Ishikawa (cell line): ENCODE measurements at regions not wholly inside any gene's neighbourhood (a gene's known extent, or its start where the extent isn't known, plus 50 kb on each side); places are given as distances from the start of the nearest gene placed in this dataset.

Experiments
- CEBPB ChIP-seq: IDR thresholded peaks from 2 replicates; pipeline ENCODE4 v1.6.1; 2012
- CREB1 ChIP-seq: IDR thresholded peaks from 2 replicates; pipeline ENCODE4 v1.6.1; 2012; ENCODE audit warnings: low read depth
- EGR1 ChIP-seq: IDR thresholded peaks from 2 replicates; pipeline ENCODE4 v1.6.1; 2012
- EP300 ChIP-seq: IDR thresholded peaks from 2 replicates; pipeline ENCODE4 v1.6.1; 2012; ENCODE audit warnings: borderline replicate concordance
- FOXM1 ChIP-seq: IDR thresholded peaks from 2 replicates; pipeline ENCODE4 v1.6.1; 2012; ENCODE audit warnings: low read depth, borderline replicate concordance
- NFIC ChIP-seq: IDR thresholded peaks from 2 replicates; pipeline ENCODE4 v1.6.1; 2012
- RAD21 ChIP-seq: IDR thresholded peaks from 2 replicates; pipeline ENCODE4 v1.6.1; 2012; ENCODE audit warnings: low read depth
- TAF1 ChIP-seq: IDR thresholded peaks from 2 replicates; pipeline ENCODE4 v1.6.1; 2012; ENCODE audit warnings: low read depth, mild to moderate bottlenecking
- TCF12 ChIP-seq: IDR thresholded peaks from 2 replicates; pipeline ENCODE4 v1.6.1; 2012; ENCODE audit warnings: low read depth
- TEAD4 ChIP-seq: IDR thresholded peaks from 2 replicates; pipeline ENCODE4 v1.6.1; 2012
- YY1 ChIP-seq: IDR thresholded peaks from 2 replicates; pipeline ENCODE4 v1.6.1; 2012; ENCODE audit warnings: low read depth
- ZBTB7A ChIP-seq: IDR thresholded peaks from 2 replicates; pipeline ENCODE4 v1.6.1; 2012; ENCODE audit warnings: low read depth
- TF ChIP-seq, protein P1 (sequence below): IDR thresholded peaks from 2 replicates; pipeline ENCODE4 v1.6.1; 2012
- TF ChIP-seq, protein P2 (sequence below): IDR thresholded peaks from 2 replicates; pipeline ENCODE4 v1.6.1; 2012; ENCODE audit warnings: low read depth, mild to moderate bottlenecking
- TF ChIP-seq, protein P3 (sequence below): IDR thresholded peaks from 2 replicates; pipeline ENCODE4 v1.6.1; 2012

DNA sequence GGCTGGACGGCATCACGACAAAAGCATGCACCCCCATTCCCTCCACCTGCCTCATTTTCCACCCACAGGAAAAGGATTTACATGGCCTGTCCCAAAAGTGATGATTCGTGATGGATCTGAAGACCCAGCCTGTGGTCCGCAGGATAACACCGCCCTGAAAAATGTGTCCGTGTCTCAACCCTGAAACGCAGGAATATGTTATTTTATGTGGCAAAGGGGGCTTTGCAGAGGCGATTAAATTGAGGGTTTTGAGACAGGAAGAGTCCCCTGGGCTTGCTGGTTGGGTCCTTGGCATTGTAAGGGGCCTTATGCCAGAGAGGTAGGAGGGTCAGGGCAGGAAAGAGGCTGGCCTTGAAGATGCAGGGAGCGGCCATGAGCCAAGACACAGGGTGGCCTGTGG, 80.2 kb upstream of the PPP2R2D start:
- TF ChIP-seq, protein P1, sequence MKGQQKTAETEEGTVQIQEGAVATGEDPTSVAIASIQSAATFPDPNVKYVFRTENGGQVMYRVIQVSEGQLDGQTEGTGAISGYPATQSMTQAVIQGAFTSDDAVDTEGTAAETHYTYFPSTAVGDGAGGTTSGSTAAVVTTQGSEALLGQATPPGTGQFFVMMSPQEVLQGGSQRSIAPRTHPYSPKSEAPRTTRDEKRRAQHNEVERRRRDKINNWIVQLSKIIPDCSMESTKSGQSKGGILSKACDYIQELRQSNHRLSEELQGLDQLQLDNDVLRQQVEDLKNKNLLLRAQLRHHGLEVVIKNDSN, result no peak
- TF ChIP-seq NFIC (no peak), RAD21 (no peak), CEBPB (no peak), TAF1 (no peak), YY1 (no peak), ZBTB7A (no peak), CREB1 (no peak), TCF12 (no peak), EP300 (no peak), FOXM1 (no peak), TEAD4 (no peak), EGR1 (no peak)
- TF ChIP-seq, protein P2, sequence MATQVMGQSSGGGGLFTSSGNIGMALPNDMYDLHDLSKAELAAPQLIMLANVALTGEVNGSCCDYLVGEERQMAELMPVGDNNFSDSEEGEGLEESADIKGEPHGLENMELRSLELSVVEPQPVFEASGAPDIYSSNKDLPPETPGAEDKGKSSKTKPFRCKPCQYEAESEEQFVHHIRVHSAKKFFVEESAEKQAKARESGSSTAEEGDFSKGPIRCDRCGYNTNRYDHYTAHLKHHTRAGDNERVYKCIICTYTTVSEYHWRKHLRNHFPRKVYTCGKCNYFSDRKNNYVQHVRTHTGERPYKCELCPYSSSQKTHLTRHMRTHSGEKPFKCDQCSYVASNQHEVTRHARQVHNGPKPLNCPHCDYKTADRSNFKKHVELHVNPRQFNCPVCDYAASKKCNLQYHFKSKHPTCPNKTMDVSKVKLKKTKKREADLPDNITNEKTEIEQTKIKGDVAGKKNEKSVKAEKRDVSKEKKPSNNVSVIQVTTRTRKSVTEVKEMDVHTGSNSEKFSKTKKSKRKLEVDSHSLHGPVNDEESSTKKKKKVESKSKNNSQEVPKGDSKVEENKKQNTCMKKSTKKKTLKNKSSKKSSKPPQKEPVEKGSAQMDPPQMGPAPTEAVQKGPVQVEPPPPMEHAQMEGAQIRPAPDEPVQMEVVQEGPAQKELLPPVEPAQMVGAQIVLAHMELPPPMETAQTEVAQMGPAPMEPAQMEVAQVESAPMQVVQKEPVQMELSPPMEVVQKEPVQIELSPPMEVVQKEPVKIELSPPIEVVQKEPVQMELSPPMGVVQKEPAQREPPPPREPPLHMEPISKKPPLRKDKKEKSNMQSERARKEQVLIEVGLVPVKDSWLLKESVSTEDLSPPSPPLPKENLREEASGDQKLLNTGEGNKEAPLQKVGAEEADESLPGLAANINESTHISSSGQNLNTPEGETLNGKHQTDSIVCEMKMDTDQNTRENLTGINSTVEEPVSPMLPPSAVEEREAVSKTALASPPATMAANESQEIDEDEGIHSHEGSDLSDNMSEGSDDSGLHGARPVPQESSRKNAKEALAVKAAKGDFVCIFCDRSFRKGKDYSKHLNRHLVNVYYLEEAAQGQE, result no peak
- TF ChIP-seq, protein P3, sequence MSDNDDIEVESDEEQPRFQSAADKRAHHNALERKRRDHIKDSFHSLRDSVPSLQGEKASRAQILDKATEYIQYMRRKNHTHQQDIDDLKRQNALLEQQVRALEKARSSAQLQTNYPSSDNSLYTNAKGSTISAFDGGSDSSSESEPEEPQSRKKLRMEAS, result no peak

DNA sequence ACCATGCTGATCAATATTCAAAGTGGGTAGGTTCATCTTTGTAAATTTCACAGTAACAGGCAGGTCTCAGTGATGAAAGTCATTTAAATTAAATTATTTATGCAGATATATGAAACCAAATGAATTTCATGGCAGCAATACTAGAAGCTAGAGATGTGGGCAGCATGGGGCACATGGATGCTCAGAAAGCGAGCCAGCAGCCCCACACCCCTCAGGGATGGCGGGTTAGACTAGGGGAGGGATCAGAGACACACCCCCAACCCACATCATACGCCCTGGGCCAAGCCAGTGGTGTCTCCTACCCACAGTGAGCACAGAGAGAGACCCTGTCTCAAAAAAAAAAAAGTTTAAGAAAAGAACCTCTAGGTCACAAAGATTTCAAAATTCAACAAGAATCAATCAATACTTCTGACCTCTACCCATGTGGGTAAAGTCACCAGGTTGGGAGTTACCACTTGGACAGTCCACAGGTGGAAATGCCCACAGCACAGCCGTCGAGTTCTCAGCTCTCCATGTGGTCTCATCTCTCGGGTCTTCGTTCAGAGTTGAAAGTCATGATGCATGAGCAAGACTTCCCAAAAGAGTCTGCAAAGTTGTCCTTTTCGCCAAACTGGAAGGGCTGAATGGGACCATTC, 79.3 kb upstream of the PPP2R2D start:
- TF ChIP-seq FOXM1, result no peak

DNA sequence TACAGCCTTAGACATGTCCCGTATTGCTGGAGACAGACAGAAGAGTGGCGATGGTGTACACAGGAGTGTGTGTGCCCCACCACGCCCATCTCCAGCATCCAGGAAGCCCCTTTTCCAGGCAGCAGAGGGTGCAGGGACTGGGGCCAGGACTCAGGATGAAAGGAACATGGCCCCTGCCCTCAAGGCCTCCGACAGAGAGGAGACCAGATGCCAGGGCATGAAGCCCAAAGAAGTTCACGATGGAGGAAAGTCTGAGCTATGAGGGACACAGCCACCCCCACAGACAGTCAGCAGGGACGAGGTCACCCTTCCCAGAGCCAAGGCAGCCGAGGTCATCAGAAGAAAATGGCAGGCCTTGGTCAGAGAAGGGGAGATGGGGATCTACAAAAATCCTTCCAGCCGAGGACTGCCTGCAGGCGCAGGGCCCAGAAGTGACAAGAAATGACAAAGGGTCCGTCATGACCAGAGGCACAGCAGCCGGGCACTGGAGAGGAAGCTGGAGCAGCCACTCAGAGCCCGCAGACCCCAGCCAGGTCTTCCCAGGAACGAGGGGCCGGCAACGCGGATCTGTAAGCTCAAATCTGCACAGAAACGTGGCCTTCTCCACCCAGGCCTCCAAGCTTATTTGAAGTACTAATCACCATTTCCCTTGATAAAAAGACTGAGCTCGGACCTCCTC, 78.7 kb upstream of the PPP2R2D start:
- TF ChIP-seq, protein P1, result no peak
- no peak for TF ChIP-seq CREB1
- TF ChIP-seq YY1, result no peak
- TF ChIP-seq TAF1, result no peak
- TF ChIP-seq, protein P2, result no peak
- TF ChIP-seq FOXM1, result no peak

DNA sequence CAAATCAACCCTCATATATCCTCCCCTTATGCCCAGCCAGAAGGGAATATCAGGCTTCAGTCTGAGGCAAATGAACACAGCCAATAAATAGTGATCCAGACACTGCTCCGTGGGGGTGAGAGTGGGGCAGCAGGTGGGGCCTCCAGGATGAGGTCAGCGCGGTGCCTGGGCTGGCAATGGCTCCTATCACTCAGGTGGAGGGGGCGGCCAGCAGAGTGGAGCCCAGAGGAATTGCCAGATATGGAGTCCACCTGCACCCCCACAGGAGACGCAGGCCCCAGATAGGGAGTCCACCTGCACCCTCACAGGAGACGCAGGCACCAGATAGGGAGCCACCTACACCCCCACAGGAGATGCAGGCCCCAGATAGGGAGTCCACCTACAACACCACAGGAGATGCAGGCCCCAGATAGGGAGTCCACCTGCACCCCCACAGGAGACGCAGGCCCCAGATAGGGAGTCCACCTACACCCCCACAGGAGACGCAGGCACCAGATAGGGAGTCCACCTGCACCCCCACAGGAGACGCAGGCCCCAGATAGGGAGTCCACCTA, 78.0 kb upstream of the PPP2R2D start:
- TF ChIP-seq CREB1 (no peak), ZBTB7A (no peak), FOXM1 (no peak), NFIC (no peak), TEAD4 (no peak), RAD21 (no peak), TCF12 (no peak), EGR1 (no peak)
- TF ChIP-seq, protein P1, result no peak

DNA sequence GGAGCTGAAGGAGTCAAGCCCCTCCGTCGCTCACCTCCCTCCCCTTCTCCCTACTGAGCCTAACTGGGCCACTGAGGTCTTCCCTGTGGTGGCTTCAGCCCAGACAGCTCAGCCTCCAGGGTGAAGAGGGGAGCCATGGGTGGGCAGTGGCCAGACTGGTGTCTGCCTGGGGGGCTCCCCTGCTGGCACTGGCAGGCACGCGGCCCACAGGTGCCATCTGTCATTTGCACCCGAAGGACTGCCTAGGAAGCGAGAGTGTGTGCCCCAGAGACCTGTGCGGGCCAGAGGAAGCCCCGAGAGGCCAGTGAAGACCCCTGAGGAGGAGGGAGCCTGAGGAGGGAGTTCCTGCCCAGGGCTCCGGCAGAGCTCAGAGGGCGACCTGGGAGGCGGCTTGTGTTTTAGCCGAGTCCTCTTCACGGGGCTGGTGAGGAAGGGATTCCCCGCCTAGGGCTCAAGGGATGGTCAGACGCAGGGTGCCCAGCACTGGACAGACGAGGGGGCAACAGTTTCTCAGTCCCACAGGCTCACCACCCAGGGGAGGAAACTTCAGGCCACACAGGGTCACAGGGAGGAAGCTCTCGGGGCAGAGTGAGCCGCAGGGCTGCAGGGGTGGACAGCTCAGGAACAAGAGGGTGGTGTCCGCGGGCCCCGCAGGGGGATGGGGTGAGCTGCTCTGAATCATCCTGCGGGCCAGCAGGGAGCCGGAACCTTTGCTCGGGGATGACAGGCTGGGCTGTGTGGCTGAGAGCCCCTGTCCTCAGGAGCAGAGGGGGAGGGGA, 76.2 kb upstream of the PPP2R2D start:
- no peak for TF ChIP-seq TCF12
- no peak for TF ChIP-seq EGR1
- no peak for TF ChIP-seq YY1
- TF ChIP-seq FOXM1, result no peak
- no peak for TF ChIP-seq CREB1
- TF ChIP-seq, protein P2, result no peak
- no peak for TF ChIP-seq RAD21
- TF ChIP-seq, protein P1, result no peak
- no peak for TF ChIP-seq ZBTB7A
- TF ChIP-seq, protein P3, result no peak
- TF ChIP-seq NFIC, result no peak
- no peak for TF ChIP-seq TEAD4
- no peak for TF ChIP-seq TAF1
- no peak for TF ChIP-seq EP300
